Breast epithelium (tissue), 3 donors: ENCODE measurements at regions not wholly inside any gene's neighbourhood (a gene's known extent, or its start where the extent isn't known, plus 50 kb on each side); places are given as distances from the start of the nearest gene placed in this dataset.

ENCODE experiments used
- CTCF ChIP-seq, 3 donors: fragments of 450-650 bp; IDR thresholded peaks; one replicate each; pipeline ENCODE4 v1.5.1; 2016 to 2017; ENCODE audit warnings: antibody characterized with exemption in 3 of 3, mild to moderate bottlenecking in 3 of 3, moderate library complexity in 3 of 3
- POLR2AphosphoS5 ChIP-seq, 3 donors: sonication (generic); formaldehyde crosslinking; IDR thresholded peaks; one replicate each; pipeline ENCODE4 v1.6.1; 2017; ENCODE audit warnings: antibody characterized with exemption in 3 of 3

- TF ChIP-seq CTCF (IDR thresholded peaks at IDR 0.05) (no peak), POLR2AphosphoS5 (IDR thresholded peaks at IDR 0.05) (no peak)
Measured at GRCh38 chr10:118914629-118915028, 114.9 kb upstream of the NANOS1 start.
